NCI-H460 (cell line): ENCODE measurements at regions not wholly inside any gene's neighbourhood (a gene's known extent, or its start where the extent isn't known, plus 50 kb on each side); places are given as distances from the start of the nearest gene placed in this dataset.
A peak's percentile ranks its signal among the peaks of the same experiment; 100 is the strongest.
"Not testable (repeated sequence)": the region's sequence is repeated elsewhere in the genome, so short reads cannot be mapped to it uniquely, and the experiment has no call there.

Experiments used
- DNase-seq: peaks from one replicate; pipeline ENCODE4 v3.0.0-alpha.2; 2016; ENCODE audit warnings: low read depth; ENCODE audit errors: extremely low read depth

DNA sequence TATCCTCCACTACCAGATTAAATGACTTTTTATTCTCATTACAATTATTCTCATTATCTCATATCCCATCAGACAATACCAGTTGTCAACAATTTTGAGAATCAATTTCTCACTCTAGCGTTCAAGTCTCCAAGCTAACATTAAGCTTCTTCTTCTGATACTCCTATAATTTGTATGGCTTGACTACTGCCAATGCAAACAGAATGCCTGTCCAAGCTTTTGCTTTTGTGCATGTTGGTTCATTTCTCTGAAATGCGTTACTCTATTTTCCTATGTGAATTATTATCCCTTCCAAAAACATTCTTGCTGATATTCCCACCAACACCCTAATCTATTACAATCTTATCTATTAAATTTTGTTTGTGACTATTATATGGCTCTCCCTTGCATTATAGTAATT is 1602.3 kb downstream of the C4orf33 start:
- no peak for DNase-seq

DNA sequence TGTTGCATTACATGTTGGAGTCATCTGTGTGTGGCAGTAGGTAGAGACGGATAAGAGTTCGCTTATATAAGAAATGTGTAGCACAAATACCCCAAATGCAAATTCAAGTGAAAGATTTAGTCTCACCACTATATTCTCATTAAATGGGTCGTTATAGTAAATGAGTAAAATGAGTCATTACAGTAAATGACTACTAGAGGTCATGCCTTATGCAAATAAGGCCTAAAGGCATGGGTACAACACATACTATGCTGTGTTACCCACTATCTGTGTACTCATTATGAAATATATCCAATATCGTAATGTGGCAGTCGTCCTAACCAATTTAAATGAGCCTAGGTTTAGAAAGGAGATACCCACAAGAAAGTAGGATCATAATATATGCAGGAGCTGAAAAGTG is 1603.1 kb downstream of the C4orf33 start:
- DNase-seq: no peak

GRCh38 chr4:130703211-130703935 is 1607.4 kb downstream of the C4orf33 start:
- DNase-seq: no peak

DNA sequence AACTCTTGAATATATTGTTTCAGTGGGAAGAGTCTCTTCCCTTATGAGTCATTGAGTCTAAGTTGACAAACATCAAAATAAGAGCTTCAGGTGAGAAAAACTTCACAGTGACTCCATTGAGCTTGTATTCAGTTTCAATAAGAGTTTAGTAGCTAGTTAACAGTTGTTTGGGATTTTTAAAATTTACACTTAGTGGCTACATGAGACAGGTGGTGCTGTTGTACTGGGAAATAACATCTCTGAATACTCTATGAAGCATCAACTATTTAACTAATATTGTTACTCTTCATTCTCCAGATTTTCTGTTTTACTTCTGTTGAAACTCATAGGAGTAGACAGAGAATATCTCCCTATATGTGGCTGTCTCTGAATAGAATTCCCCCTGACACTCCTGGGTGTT is 1609.1 kb downstream of the C4orf33 start:
- DNase-seq: no peak

DNA sequence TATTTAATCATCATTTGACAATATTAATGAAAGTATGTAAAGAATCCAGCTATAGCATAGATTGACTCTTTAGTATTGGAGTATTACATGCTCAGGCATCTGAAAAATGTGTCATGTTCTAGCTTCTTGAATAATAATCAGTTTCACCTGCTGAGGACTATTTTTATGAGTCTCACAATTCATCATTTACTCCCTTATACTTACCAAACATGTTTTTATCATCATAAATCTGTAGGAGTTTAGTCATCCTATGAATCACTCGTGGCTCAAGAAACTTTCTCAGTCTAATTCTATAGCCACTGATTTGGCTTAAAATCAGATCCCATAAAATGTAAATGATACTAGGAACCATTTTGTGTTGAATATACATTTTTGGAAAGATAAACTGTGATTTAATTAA is 1616.1 kb downstream of the C4orf33 start:
- DNase-seq: no peak

GRCh38 chr4:130714006-130714405 is 1618.1 kb downstream of the C4orf33 start:
- DNase-seq: no peak

- peak; percentile 20 for DNase-seq
These were observed 1626.4 kb downstream of the C4orf33 start for GRCh38 chr4:130722361-130722760.

DNA sequence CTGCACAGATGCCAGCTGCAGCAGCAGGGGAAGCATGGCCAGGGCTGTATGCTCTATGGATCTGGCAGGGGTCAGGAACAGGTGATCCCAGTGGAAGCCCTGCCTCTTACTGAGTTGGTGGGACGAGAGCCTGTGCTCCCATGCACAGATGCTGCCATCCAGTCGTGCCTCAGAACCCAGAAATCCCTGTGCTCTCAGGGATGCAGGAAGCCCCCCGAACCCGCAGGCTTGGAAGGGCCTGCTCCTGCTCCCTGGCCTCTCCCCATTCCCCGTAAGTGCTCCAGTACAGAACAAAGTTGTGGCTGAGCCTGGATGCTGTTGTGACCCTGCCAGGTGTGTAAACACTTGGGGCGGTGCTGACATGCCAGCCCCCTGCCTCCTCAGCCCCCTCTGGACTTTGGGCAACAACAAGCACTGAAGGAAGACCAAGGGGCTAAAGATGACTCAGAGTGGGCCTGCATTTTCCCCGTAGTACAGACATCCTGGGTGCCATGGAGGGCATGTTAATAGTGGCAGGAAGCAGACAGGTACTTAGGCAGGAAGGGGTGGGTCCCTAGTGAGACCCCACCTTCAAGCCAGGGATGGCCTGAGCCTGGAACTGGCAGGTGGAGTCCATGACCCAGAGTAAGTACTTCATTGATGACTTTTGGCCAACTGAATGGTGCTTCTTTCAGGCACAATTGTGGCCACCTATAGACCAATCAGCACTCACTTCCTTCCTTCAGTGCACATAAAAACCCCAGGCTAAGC is 1640.7 kb downstream of the C4orf33 start:
- no peak for DNase-seq

DNA sequence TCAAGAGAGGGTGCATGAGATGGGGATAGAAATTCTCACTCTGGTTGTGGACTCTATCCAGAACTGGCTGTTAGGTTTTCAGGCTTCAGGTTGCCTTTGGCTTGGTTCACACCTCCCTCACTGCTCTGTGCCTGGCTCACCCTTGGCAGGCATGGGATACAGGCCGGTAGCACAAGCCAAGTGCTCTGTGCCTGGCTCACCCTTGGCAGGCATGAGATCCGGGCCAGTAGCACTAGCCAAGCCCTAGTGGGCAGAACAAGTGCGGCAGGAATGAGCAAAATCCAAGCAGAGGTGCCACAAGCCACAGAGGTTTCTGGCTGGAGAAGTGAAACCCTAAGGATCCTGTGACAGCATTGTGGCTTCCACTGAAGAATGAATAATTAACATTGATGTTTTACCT is 1642.3 kb downstream of the C4orf33 start:
- DNase-seq: no peak

- DNase-seq: no peak
These were observed 1651.9 kb downstream of the C4orf33 start for GRCh38 chr4:130747842-130748241.

DNA sequence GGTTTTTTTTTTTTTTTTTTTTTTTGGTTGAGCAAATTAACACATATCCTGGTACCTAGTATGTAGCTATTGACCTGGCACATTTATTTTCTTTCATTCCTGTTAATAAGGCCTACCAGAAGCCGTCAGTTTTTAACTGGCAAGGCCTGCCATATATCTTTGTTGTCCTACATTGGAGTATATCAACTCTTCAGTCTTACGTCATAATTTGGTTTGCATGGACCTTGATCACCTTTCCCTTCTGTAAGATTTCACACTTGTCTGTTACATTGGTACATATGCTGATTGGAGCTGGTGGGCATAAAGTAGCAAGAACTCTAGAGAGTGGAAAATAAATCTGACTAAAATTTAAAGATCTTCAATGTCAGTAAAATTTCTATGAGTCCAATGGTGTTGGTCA is 1658.0 kb downstream of the C4orf33 start:
- no peak for DNase-seq

- DNase-seq: no peak
These were observed 1664.3 kb downstream of the C4orf33 start for GRCh38 chr4:130760246-130760645.

GRCh38 chr4:130767384-130767783 is 1671.4 kb downstream of the C4orf33 start:
- not testable (repeated sequence) for DNase-seq

DNA sequence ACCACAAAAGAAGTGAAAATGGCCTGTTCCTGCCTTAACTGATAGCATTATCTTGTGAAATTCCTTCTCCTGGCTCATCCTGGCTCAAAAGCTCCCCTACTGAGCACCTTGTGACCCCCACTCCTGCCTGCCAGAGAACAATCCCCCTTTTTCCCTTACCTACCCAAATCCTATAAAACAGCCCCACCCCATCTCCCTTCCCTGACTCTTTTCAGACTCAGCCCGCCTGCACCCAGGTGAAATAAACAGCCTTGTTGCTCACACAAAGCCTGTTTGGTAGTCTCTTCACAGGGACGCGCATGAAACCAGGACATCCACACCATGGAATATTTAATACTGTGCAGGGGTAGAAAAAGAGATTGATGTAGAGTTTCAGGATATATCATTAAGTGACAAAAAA is 1677.0 kb downstream of the C4orf33 start:
- DNase-seq: not testable (repeated sequence)

DNA sequence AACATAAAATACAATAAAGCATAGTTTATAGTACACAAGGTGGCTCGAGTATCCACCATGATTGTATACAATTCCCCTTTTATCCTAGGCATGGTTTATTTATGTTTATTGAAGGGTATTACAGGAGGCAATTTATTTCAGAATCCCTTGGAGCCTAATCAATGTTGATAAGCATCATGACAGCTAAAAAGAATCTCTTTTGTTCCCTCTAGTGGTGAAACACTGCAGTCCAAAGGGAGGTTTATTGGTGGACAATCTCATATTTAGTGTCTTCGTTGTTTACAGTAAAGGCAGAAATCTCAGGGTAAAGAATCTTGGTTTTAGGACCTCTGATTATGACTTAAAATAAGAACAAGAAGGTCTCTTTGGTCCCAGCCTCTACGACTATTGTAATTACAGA is 1712.5 kb downstream of the C4orf33 start:
- peak; percentile 15 for DNase-seq

DNA sequence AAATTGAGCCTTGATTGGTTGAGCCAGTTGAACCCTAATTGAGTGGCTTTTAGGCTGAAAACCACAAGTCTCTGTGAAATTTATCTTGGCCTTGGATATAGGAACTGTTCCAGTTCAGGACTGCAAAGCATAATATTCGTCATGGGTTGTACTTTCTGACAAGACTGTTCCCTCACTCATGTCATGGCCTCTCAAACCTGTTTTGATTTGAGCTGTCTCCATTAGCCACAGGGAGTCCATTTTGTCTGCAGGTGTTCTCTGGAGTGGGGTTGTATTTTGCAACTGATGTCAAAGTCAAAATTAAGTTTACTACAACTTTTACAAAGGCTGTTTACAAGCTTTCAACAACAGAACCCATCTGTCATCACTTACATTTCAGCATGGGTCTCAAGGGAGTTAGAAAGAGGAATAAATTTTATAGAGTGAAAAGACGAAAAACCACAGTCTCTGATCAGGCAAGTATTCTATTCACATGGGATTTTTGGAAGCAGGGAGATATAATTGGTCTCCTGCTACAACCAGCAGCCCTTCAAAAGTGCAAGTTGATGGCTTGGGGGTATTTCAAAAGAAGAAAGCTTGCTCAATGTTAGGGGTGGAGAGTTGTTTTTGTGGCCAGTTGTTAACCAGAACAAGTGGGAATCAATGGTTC is 1716.3 kb downstream of the C4orf33 start:
- DNase-seq: no peak

DNA sequence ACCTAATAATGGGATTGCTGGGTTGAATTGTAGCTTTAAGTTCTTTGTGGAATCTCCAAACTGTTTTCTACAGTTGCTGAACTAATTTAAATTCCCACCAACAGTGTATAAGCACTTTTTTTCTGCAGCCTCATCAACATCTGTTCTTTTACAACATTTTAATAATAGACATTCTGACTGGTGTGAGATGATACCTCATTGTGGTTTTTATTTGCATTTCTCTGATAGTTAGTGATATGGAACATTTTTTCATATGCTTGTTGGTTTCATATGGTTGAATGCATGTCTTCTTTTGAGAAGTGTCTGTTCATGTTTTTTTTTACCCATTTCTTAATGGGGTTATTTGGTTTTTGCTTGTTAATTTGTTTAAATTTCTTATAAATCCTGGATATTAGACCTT is 1718.9 kb downstream of the C4orf33 start:
- no peak for DNase-seq

GRCh38 chr4:130820448-130820847 is 1724.5 kb downstream of the C4orf33 start:
- DNase-seq: no peak

GRCh38 chr4:130825284-130825683 is 1729.3 kb downstream of the C4orf33 start:
- DNase-seq: no peak

- no peak for DNase-seq
These were observed 1754.1 kb downstream of the C4orf33 start for GRCh38 chr4:130850019-130850524.

GRCh38 chr4:130851107-130851506 is 1755.2 kb downstream of the C4orf33 start:
- DNase-seq: no peak

- no peak for DNase-seq
These were observed 1756.0 kb downstream of the C4orf33 start for GRCh38 chr4:130851932-130852331.
